ENCODE measurements at regions not wholly inside any gene's neighbourhood (a gene's known extent, or its start where the extent isn't known, plus 50 kb on each side); places are given as distances from the start of the nearest gene placed in this dataset.

GRCh38 chr16:25478476-25478875 lies 213.3 kb upstream of the HS3ST4 start:
- Histone ChIP-seq H3K27me3 (ENCODE audit: insufficient read depth, low read length) (no peaks in the 10 kb centered on the region), H3K9ac (ENCODE audit: low read length) (no peak overlapping the region), H3K4me2 (ENCODE audit: low read length) (no peak overlapping the region), H3K4me1 (ENCODE audit: insufficient read depth, low read length) (no peaks in the 10 kb centered on the region), H2AFZ (ENCODE audit: low read depth, low read length) (no peak overlapping the region), H3K27ac (ENCODE audit: low read depth, low read length) (no peak overlapping the region), H4K20me1 (ENCODE audit: insufficient read depth, low read length) (no peaks in the 10 kb centered on the region), H3K79me2 (ENCODE audit: insufficient read depth, low read length) (no peaks in the 10 kb centered on the region), H3K36me3 (ENCODE audit: insufficient read depth, low read length) (no peaks in the 10 kb centered on the region), H3K4me3 (ENCODE audit: insufficient read depth, low read depth, low read length) (no peak overlapping the region), H3K9me3 (ENCODE audit: insufficient read depth, low read depth, low read length) (no peaks in the 10 kb centered on the region)
- DNase-seq (ENCODE audit: low read depth), result peak; percentile 1
- Mint-ChIP-seq H3K4me3 (ENCODE audit: unreplicated experiment) (no peak overlapping the region), H3K9me3 (ENCODE audit: unreplicated experiment) (peaks cover 2% of the 10 kb centered on the region), H3K36me3 (ENCODE audit: low read depth, unreplicated experiment) (no peaks in the 10 kb centered on the region), H3K27ac (ENCODE audit: unreplicated experiment) (no peak overlapping the region), H3K4me1 (ENCODE audit: low read depth, unreplicated experiment) (peaks cover 2% of the 10 kb centered on the region), H3K27me3 (ENCODE audit: low read depth, unreplicated experiment) (no peaks in the 10 kb centered on the region)
- no peak for FAIRE-seq
- TF ChIP-seq EZH2 (IDR thresholded peaks at IDR 0.05; ENCODE audit: insufficient read depth, low read length), result no peak
- TF ChIP-seq, protein P1, sequence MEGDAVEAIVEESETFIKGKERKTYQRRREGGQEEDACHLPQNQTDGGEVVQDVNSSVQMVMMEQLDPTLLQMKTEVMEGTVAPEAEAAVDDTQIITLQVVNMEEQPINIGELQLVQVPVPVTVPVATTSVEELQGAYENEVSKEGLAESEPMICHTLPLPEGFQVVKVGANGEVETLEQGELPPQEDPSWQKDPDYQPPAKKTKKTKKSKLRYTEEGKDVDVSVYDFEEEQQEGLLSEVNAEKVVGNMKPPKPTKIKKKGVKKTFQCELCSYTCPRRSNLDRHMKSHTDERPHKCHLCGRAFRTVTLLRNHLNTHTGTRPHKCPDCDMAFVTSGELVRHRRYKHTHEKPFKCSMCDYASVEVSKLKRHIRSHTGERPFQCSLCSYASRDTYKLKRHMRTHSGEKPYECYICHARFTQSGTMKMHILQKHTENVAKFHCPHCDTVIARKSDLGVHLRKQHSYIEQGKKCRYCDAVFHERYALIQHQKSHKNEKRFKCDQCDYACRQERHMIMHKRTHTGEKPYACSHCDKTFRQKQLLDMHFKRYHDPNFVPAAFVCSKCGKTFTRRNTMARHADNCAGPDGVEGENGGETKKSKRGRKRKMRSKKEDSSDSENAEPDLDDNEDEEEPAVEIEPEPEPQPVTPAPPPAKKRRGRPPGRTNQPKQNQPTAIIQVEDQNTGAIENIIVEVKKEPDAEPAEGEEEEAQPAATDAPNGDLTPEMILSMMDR (IDR thresholded peaks at IDR 0.05; ENCODE audit: insufficient read depth, low read depth, low read length), result no peak

GRCh38 chr16:25464058-25464457 lies 206.4 kb upstream of the ZKSCAN2 start:
- FAIRE-seq, result no peak
- no peak for DNase-seq (ENCODE audit: low read depth)
- no peak overlapping the region for H3K4me2 ChIP-seq (ENCODE audit: low read length)
- H3K27me3 Mint-ChIP-seq (ENCODE audit: low read depth, unreplicated experiment), result no peaks in the 10 kb centered on the region
- H3K9ac ChIP-seq (ENCODE audit: low read length), result no peak overlapping the region
- no peaks in the 10 kb centered on the region for H3K36me3 ChIP-seq (ENCODE audit: insufficient read depth, low read length)
- H2AFZ ChIP-seq (ENCODE audit: low read depth, low read length), result no peak overlapping the region
- H3K9me3 Mint-ChIP-seq (ENCODE audit: unreplicated experiment), result peaks cover 2% of the 10 kb centered on the region
- no peak overlapping the region for H3K4me3 Mint-ChIP-seq (ENCODE audit: unreplicated experiment)
- no peaks in the 10 kb centered on the region for H3K9me3 ChIP-seq (ENCODE audit: insufficient read depth, low read depth, low read length)
- H3K27ac ChIP-seq (ENCODE audit: low read depth, low read length), result no peak overlapping the region
- no peaks in the 10 kb centered on the region for H3K79me2 ChIP-seq (ENCODE audit: insufficient read depth, low read length)
- H3K27me3 ChIP-seq (ENCODE audit: insufficient read depth, low read length), result no peaks in the 10 kb centered on the region
- no peaks in the 10 kb centered on the region for H3K36me3 Mint-ChIP-seq (ENCODE audit: low read depth, unreplicated experiment)
- H3K4me1 ChIP-seq (ENCODE audit: insufficient read depth, low read length), result no peaks in the 10 kb centered on the region
- H3K4me3 ChIP-seq (ENCODE audit: insufficient read depth, low read depth, low read length), result no peak overlapping the region
- peaks cover 1% of the 10 kb centered on the region for H3K4me1 Mint-ChIP-seq (ENCODE audit: low read depth, unreplicated experiment)
- TF ChIP-seq, protein P1 (IDR thresholded peaks at IDR 0.05; ENCODE audit: insufficient read depth, low read depth, low read length), result no peak
- no peak for TF ChIP-seq EZH2 (IDR thresholded peaks at IDR 0.05; ENCODE audit: insufficient read depth, low read length)
- no peak overlapping the region for H3K27ac Mint-ChIP-seq (ENCODE audit: unreplicated experiment)
- no peaks in the 10 kb centered on the region for H4K20me1 ChIP-seq (ENCODE audit: insufficient read depth, low read length)

- Histone ChIP-seq H3K79me2 (ENCODE audit: insufficient read depth, low read length) (no peaks in the 10 kb centered on the region), H3K27me3 (ENCODE audit: insufficient read depth, low read length) (no peaks in the 10 kb centered on the region), H3K4me1 (ENCODE audit: insufficient read depth, low read length) (no peaks in the 10 kb centered on the region), H3K9me3 (ENCODE audit: insufficient read depth, low read depth, low read length) (no peaks in the 10 kb centered on the region), H3K4me2 (ENCODE audit: low read length) (no peak overlapping the region), H3K9ac (ENCODE audit: low read length) (no peak overlapping the region), H3K27ac (ENCODE audit: low read depth, low read length) (no peak overlapping the region), H2AFZ (ENCODE audit: low read depth, low read length) (no peak overlapping the region), H4K20me1 (ENCODE audit: insufficient read depth, low read length) (no peaks in the 10 kb centered on the region), H3K36me3 (ENCODE audit: insufficient read depth, low read length) (no peaks in the 10 kb centered on the region), H3K4me3 (ENCODE audit: insufficient read depth, low read depth, low read length) (no peak overlapping the region)
- H3K36me3 Mint-ChIP-seq (ENCODE audit: low read depth, unreplicated experiment), result no peaks in the 10 kb centered on the region
- H3K4me3 Mint-ChIP-seq (ENCODE audit: unreplicated experiment), result no peak overlapping the region
- H3K4me1 Mint-ChIP-seq (ENCODE audit: low read depth, unreplicated experiment), result no peaks in the 10 kb centered on the region
- TF ChIP-seq, protein P1 (IDR thresholded peaks at IDR 0.05; ENCODE audit: insufficient read depth, low read depth, low read length), result no peak
- no peak for TF ChIP-seq EZH2 (IDR thresholded peaks at IDR 0.05; ENCODE audit: insufficient read depth, low read length)
- H3K9me3 Mint-ChIP-seq (ENCODE audit: unreplicated experiment), result peaks cover 5% of the 10 kb centered on the region
- no peak for DNase-seq (ENCODE audit: low read depth)
- no peak for FAIRE-seq
- H3K27ac Mint-ChIP-seq (ENCODE audit: unreplicated experiment), result no peak overlapping the region
- H3K27me3 Mint-ChIP-seq (ENCODE audit: low read depth, unreplicated experiment), result no peaks in the 10 kb centered on the region
Observed at GRCh38 chr16:25449802-25450201, 192.2 kb upstream of the ZKSCAN2 start.

Measured in astrocyte (in vitro differentiated cells and primary cell).